ENCODE measurements at regions not wholly inside any gene's neighbourhood (a gene's known extent, or its start where the extent isn't known, plus 50 kb on each side); places are given as distances from the start of the nearest gene placed in this dataset.
"Not testable (repeated sequence)": the region's sequence is repeated elsewhere in the genome, so short reads cannot be mapped to it uniquely, and the experiment has no call there.

DNA sequence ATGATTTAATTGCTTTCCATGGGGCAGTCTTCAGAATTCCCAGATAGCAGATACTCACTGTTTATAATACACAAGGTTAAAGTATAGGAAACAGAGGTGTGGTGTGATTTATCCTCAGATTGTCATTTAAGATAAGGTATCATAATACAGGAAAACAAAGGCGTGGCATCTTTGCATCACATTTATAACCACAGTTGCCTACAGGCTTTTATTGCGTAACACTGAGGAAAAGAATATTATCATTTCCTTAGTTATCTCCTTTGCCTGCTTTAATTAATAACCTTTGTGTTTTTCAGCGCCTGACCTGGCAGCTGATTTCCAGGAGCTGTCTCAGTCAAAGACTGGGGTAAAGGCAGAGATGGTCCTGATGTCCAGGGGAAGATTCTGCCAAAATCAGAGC, 68.8 kb downstream of the SSX7 start:
- DNase-seq (ENCODE audit: low read depth), result no peak
- no peak overlapping the region for H3K4me3 ChIP-seq (ENCODE audit: low read depth, low read length)
- TF ChIP-seq CTCF (IDR thresholded peaks at IDR 0.05; ENCODE audit: low read depth, low read length, missing control alignments), result no peak

DNA sequence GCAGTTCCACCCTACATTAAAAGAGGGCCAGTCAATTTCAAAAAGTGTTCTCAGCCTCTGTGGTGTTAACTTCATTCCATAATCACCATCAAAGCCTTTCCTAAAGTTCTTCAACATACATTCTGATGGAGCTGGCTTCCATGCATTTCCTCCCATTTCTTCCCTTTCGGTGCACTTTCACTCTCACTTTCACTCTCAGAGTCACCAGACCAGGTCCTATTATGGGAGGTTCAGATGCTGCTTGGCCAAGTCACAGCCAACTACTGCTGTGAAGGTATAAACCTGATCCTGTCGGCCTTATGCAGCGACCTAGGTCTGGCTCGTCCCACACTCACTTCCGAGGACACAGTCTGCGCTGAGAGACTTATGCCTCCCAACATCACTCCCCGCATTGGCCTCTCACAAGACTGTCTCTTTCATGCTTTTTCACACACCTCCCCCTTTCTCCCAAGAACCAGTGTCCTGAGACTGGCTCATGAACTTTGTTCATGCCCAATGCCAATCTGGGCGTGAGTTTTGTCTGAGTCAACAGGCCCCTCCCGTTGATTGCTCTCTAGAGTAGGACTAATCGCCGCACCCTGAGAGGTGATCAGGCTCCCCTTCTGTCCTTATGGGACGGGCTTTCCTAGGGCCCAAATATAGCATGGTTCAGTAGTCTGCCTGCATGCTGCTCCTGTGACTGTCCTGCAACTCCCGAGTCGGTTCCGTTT, 60.8 kb upstream of the XAGE1B start:
- TF ChIP-seq CTCF (IDR thresholded peaks at IDR 0.05; ENCODE audit: low read depth, low read length, missing control alignments), result no peak
- DNase-seq (ENCODE audit: low read depth), result no peak
- H3K4me3 ChIP-seq (ENCODE audit: low read depth, low read length), result no peak overlapping the region

- DNase-seq (ENCODE audit: low read depth), result no peak
- TF ChIP-seq CTCF (IDR thresholded peaks at IDR 0.05; ENCODE audit: low read depth, low read length, missing control alignments), result no peak
- H3K4me3 ChIP-seq (ENCODE audit: low read depth, low read length), result no peak overlapping the region
These were observed 60.1 kb upstream of the XAGE1B start for GRCh38 chrX:52576946-52577345.

- no peak for TF ChIP-seq CTCF (IDR thresholded peaks at IDR 0.05; ENCODE audit: low read depth, low read length, missing control alignments)
- H3K4me3 ChIP-seq (ENCODE audit: low read depth, low read length), result no peak overlapping the region
- no peak for DNase-seq (ENCODE audit: low read depth)
These were observed 59.6 kb upstream of the XAGE1B start for GRCh38 chrX:52576474-52576873.

DNA sequence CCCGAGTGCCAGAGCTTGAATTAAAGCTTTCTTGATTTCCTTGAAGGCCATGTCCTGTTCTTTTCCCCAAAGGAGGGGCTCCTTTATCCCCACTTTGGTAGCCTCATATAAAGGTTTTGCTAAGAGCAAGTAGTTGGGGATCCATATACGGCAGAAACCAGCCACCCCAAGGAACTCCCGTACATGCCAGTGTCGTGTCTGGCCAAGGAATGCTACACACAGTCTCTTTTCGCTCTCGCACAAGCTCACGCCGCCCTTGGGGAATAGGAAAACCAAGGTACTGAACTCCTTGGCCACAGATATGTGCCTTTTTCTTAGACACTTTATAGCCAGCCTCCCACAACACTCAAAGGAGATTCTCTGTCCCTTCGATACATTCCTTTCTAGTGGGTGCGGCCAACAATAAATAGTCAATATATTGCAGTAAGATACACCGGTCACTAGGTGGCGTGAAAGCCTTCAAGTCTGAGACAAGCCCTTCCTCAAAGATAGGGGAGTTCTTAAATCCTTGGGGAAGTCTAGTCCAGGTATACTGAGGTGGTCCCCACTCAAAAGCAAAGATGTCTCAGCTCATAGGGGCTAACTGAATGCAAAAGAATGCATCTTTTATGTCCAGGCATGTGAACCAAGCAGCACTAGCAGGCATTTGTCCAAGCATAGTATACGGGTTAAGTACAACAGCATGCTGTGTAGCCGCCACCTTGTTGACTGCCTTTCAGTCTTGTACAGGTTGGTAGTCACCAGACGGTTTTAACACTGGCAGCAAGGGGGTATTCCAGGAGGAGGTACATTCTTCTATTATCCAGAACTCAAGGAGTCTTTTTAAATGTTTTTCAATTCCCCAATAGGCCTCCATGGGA, 57.8 kb upstream of the XAGE1B start:
- DNase-seq (ENCODE audit: low read depth), result peak; percentile 13
- TF ChIP-seq CTCF (IDR thresholded peaks at IDR 0.05; ENCODE audit: low read depth, low read length, missing control alignments), result peak; percentile 53
- no peak overlapping the region for H3K4me3 ChIP-seq (ENCODE audit: low read depth, low read length)

GRCh38 chrX:52568146-52568545, 51.3 kb upstream of the XAGE1B start:
- not testable (repeated sequence) for H3K4me3 ChIP-seq (ENCODE audit: low read depth, low read length); DNase-seq (ENCODE audit: low read depth)

All from GM12864 (cell line).